PC-3 (cell line): ENCODE measurements at regions not wholly inside any gene's neighbourhood (a gene's known extent, or its start where the extent isn't known, plus 50 kb on each side); places are given as distances from the start of the nearest gene placed in this dataset.

Experiments used
- CTCF ChIP-seq: fragments of 300-600 bp; sonication (generic); conservative IDR thresholded peaks from 2 replicates; pipeline ENCODE4 v1.5.1; 2017; ENCODE audit warnings: antibody characterized with exemption, low read depth, mild to moderate bottlenecking, low read length
- EZH2 ChIP-seq: fragments of 300-600 bp; sonication (generic); IDR thresholded peaks from one replicate; pipeline ENCODE4 v1.6.1; 2017; ENCODE audit warnings: antibody characterized with exemption, mild to moderate bottlenecking, low read length; ENCODE audit not compliant: unreplicated experiment
- EZH2phosphoT487 ChIP-seq: fragments of 300-600 bp; sonication (generic); IDR thresholded peaks from 2 replicates; pipeline ENCODE4 v1.6.1; 2018; ENCODE audit warnings: mild to moderate bottlenecking, antibody characterized with exemption, low read length, borderline replicate concordance

DNA sequence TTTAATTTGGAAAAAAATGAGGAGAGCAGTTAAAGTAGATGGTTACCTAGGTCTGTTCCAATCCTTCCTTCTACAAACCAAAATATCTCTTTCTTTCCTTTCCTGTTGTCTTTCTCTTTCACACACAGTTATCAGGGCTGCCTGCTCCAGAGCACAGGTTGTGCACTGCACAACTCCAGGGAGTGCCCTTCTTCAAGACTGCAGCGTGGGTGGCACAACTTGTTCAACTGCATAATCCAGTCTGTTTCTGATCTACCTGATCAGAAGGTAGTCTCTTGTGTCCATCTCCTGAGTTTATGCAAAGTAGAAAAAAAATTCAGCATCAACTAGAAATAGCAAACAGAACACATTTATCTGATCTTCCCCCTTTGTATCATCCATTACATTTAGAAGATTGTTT, 78.1 kb upstream of the COL13A1 start:
- TF ChIP-seq CTCF, result no peak
- TF ChIP-seq EZH2, result no peak
- TF ChIP-seq EZH2phosphoT487, result no peak
